Spleen (tissue), 11 donors: ENCODE measurements at regions not wholly inside any gene's neighbourhood (a gene's known extent, or its start where the extent isn't known, plus 50 kb on each side); places are given as distances from the start of the nearest gene placed in this dataset.
"Not testable (repeated sequence)": the region's sequence is repeated elsewhere in the genome, so short reads cannot be mapped to it uniquely, and the experiment has no call there.

Source experiments
- DNase-seq: peaks from one replicate; pipeline ENCODE4 v3.0.0-alpha.2; 2020
- H3K27ac ChIP-seq, 8 donors: fragments of 200-600 bp; sonication (generic) in 7 of 8; 1 replicate in 4 of 8; 2 replicates in 4 of 8; pipeline versions ENCODE4 v1.5.0 to v1.8.0; 2016 to 2021; ENCODE audit warnings: inconsistent platforms in 4 of 8, mild to moderate bottlenecking in 4 of 8, moderate library complexity in 1 of 8
- H3K27me3 ChIP-seq, 7 donors: fragments of 200-600 bp; sonication (generic) in 6 of 7; replicated peaks in 1 of 7; 1 replicate in 4 of 7; 2 replicates in 3 of 7; pipeline versions ENCODE4 v1.5.0 to v1.8.0; 2016 to 2021; ENCODE audit warnings: inconsistent platforms in 3 of 7, mild to moderate bottlenecking in 1 of 7
- H3K36me3 ChIP-seq, 6 donors: fragments of 200-600 bp; sonication (generic) in 5 of 6; 1 replicate in 4 of 6; 2 replicates in 2 of 6; pipeline versions ENCODE4 v1.5.0 to v1.8.0; 2016 to 2021; ENCODE audit warnings: inconsistent platforms in 2 of 6
- H3K4me1 ChIP-seq, 6 donors: fragments of 200-600 bp; sonication (generic) in 5 of 6; 1 replicate in 3 of 6; 2 replicates in 3 of 6; pipeline versions ENCODE4 v1.5.0 to v1.8.0; 2016 to 2021; ENCODE audit warnings: inconsistent platforms in 3 of 6
- H3K4me3 ChIP-seq, 8 donors: fragments of 200-600 bp; sonication (generic) in 7 of 8; 1 replicate in 4 of 8; 2 replicates in 4 of 8; pipeline versions ENCODE4 v1.5.0 to v1.8.0; 2016 to 2021; ENCODE audit warnings: inconsistent platforms in 4 of 8, mild to moderate bottlenecking in 4 of 8, moderate library complexity in 2 of 8
- H3K9me3 ChIP-seq, 8 donors: fragments of 200-600 bp; sonication (generic) in 7 of 8; 1 replicate in 4 of 8; 2 replicates in 4 of 8; pipeline versions ENCODE4 v1.5.0 to v1.8.0; 2016 to 2021; ENCODE audit warnings: inconsistent platforms in 4 of 8
- POLR2A ChIP-seq, 3 donors: fragments of 450-650 bp; IDR thresholded peaks; one replicate each; pipeline ENCODE4 v1.5.1; 2017; ENCODE audit warnings: antibody characterized with exemption in 3 of 3, mild to moderate bottlenecking in 1 of 3
- POLR2AphosphoS5 ChIP-seq, 3 donors: sonication (generic); formaldehyde crosslinking; IDR thresholded peaks; one replicate each; pipeline ENCODE4 v1.5.1; 2017; ENCODE audit warnings: antibody characterized with exemption in 3 of 3
- WGBS, 5 donors: extraction: QIAGEN DNeasy Blood & Tissue Kit in 3 of 5; methylation state at CpG; one replicate each; pipeline versions ENCODE4 v1.1.5 to v1.1.7; 2013 to 2018; 5-methylcytosine and 5-hydroxymethylcytosine counted together
- intact Hi-C: fragments of 100-400 bp; cut with DNase I; formaldehyde crosslinking; loops from one replicate; pipeline ENCODE4 v1.15.0; 2023; ENCODE audit warnings: low total_unique reads
- TF ChIP-seq, protein P1 (sequence below), 11 experiments: fragments of 200-600 bp in 7 of 11; fragments of 450-650 bp in 4 of 11; sonication (generic) in 4 of 11; IDR thresholded peaks in 8 of 11; conservative IDR thresholded peaks in 3 of 11; 1 replicate in 7 of 11; 2 replicates in 4 of 11; pipeline versions ENCODE4 v1.4.0 to v1.8.0; 2016 to 2021; ENCODE audit warnings: antibody characterized with exemption in 11 of 11, inconsistent platforms in 4 of 11, mild to moderate bottlenecking in 1 of 11
- donor health status: healthy with polysubstance abuse.
- donor health status: DM: no; HTN: no; CAD: no; lungs with moderate emphysema.
- donor health status: DM: no; HTN: no; CAD: no.
- donor health status: Bipolar disorder and iron deficiency.
- donor health status: healthy.
- donor health status: DM: no; HTN: no; CAD: no.
- donor health status: DM: yes; HTN: yes; CAD: no.

DNA sequence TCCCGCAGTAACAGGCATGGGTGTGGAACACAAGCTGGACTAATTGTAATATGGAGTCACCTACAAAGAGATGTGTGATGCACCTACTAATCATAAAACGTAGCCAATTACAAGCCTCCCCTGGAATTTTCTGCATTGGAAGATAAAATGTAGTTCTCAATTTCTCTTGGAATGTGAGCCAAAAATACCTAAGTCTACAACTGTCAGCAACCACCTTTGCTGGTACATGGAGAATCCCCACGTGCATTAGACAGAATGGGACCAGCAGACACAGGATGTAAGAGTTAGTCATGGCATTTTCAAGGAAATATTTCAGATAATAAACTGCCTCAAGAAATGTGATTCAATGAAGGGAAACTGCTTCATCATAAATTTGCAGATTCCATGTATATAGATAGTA lies 85.6 kb upstream of the DCC start:
- Histone ChIP-seq H3K4me3 (no peak overlapping the region), H3K27me3 (no peaks in the 10 kb centered on the region), H3K27ac (no peak overlapping the region), H3K4me1 (no peaks in the 10 kb centered on the region), H3K36me3 (no peaks in the 10 kb centered on the region), H3K9me3 (peaks cover 0 to 3% (median 0%) of the 10 kb centered on the region in 8 donors)
- WGBS, 5 donors, result 71 to 83% (median 76%) methylated on average over 3 of the region's 3 CpGs
- DNase-seq, result no peak
- TF ChIP-seq POLR2AphosphoS5 (IDR thresholded peaks at IDR 0.05), result no peak
- TF ChIP-seq, protein P1, sequence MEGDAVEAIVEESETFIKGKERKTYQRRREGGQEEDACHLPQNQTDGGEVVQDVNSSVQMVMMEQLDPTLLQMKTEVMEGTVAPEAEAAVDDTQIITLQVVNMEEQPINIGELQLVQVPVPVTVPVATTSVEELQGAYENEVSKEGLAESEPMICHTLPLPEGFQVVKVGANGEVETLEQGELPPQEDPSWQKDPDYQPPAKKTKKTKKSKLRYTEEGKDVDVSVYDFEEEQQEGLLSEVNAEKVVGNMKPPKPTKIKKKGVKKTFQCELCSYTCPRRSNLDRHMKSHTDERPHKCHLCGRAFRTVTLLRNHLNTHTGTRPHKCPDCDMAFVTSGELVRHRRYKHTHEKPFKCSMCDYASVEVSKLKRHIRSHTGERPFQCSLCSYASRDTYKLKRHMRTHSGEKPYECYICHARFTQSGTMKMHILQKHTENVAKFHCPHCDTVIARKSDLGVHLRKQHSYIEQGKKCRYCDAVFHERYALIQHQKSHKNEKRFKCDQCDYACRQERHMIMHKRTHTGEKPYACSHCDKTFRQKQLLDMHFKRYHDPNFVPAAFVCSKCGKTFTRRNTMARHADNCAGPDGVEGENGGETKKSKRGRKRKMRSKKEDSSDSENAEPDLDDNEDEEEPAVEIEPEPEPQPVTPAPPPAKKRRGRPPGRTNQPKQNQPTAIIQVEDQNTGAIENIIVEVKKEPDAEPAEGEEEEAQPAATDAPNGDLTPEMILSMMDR (IDR thresholded peaks at IDR 0.05 in 8 of 11, conservative IDR thresholded peaks at IDR 0.05 in 3 of 11), result no peak
- TF ChIP-seq POLR2A (IDR thresholded peaks at IDR 0.05), result no peak
- intact Hi-C loops, result no loop called here

DNA sequence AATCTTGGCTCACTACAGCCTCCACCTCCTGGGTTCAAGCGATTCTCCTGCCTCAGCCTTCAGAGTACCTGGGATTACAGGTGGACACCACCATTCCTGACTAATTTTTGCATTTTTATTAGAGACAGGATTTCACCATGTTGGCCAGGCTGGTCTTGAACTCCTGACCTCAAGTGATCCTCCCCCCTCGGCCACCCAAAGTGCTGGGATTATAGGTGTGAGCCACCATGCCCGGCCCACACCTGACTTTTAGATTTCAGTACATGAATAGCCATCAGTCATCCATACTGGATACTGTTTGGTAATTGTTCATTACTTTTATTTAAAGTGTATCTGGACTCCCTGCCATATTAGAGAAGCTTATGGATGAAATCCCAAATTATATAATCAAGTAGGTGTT lies 82.6 kb upstream of the DCC start:
- H3K27me3 ChIP-seq, H3K4me3 ChIP-seq, H3K9me3 ChIP-seq, H3K36me3 ChIP-seq, H3K4me1 ChIP-seq, DNase-seq, intact Hi-C loops, H3K27ac ChIP-seq: not testable (repeated sequence)
- WGBS, 5 donors, result 59 to 84% (median 69%) methylated on average over 3 of the region's 3 CpGs

DNA sequence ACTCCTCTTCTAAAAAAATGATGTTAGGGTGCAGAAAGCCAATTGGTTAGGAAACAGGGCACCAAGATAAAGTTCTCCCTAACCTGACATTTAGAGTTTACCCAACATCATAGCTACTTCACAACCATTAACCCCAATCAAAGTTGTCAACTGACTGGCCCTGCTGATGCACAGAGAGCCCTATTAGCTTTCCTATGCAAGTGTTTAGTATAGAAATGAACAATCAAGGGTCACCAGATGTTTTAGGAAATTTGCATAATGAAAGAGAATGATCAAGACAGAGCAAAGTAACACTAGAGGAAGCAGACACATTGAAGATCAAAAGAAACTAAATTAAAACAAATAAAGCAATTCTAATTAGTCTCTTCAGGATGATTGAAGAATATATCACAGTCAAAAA lies 64.2 kb upstream of the DCC start:
- DNase-seq, result no peak
- H3K27me3 ChIP-seq, result no peaks in the 10 kb centered on the region
- intact Hi-C loops, result no loop called here
- no peak overlapping the region for H3K4me3 ChIP-seq
- no peaks in the 10 kb centered on the region for H3K4me1 ChIP-seq
- no peaks in the 10 kb centered on the region for H3K36me3 ChIP-seq
- TF ChIP-seq POLR2AphosphoS5 (IDR thresholded peaks at IDR 0.05) (no peak), POLR2A (IDR thresholded peaks at IDR 0.05) (no peak)
- TF ChIP-seq, protein P1 (IDR thresholded peaks at IDR 0.05 in 8 of 11, conservative IDR thresholded peaks at IDR 0.05 in 3 of 11), result no peak
- H3K9me3 ChIP-seq, result no peaks in the 10 kb centered on the region
- no peak overlapping the region for H3K27ac ChIP-seq

DNA sequence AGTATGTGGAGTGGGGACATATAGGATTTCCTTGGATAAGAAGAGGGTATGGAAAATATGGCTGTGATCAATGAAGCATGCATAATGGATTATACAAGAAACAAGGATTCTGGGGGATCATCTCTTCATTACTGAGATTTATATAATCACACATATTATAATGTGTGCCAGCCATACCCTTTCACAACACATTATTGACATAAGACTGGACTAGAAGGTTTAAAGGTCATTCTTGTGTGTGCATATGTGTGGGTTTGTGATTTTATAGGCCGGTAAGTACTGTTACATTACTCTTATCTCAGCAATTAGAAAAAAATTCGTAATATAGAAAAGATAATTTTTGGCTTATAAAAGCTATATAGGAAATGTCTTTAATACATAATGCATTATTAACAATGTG lies 62.2 kb upstream of the DCC start:
- Histone ChIP-seq H3K4me1 (no peaks in the 10 kb centered on the region), H3K27ac (no peak overlapping the region), H3K4me3 (no peak overlapping the region), H3K9me3 (no peaks in the 10 kb centered on the region), H3K36me3 (no peaks in the 10 kb centered on the region), H3K27me3 (no peaks in the 10 kb centered on the region)
- 76 to 83% (median 80%) methylated on average over 2 of the region's 2 CpGs for WGBS, 5 donors
- intact Hi-C loops, result no loop called here
- DNase-seq, result no peak
- TF ChIP-seq, protein P1 (IDR thresholded peaks at IDR 0.05 in 8 of 11, conservative IDR thresholded peaks at IDR 0.05 in 3 of 11), result no peak
- no peak for TF ChIP-seq POLR2A (IDR thresholded peaks at IDR 0.05)
- TF ChIP-seq POLR2AphosphoS5 (IDR thresholded peaks at IDR 0.05), result no peak

DNA sequence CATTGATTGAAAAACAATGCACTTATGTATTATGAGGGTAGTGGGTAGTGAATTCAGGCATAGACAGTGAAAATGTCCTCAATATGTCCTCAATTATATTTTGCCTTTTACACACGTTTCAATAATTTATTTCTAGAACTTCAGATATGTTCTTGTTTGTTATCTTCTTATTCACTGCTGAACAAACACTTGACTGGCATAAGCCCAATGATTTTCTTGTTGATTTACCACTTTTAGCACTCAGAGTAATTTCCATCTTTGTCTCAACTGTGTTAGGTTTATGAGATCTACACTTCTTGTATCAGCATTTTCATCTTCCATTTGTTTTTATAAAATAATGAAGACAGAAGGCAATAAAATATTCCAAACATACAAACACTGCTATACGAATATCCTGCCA lies 61.8 kb upstream of the DCC start:
- Histone ChIP-seq H3K9me3 (no peaks in the 10 kb centered on the region), H3K36me3 (no peaks in the 10 kb centered on the region), H3K4me1 (no peaks in the 10 kb centered on the region), H3K27me3 (no peaks in the 10 kb centered on the region), H3K4me3 (no peak overlapping the region), H3K27ac (no peak overlapping the region)
- no peak for DNase-seq
- TF ChIP-seq, protein P1 (IDR thresholded peaks at IDR 0.05 in 8 of 11, conservative IDR thresholded peaks at IDR 0.05 in 3 of 11), result no peak
- TF ChIP-seq POLR2A (IDR thresholded peaks at IDR 0.05) (no peak), POLR2AphosphoS5 (IDR thresholded peaks at IDR 0.05) (no peak)
- 48 to 69% (median 58%) methylated on average over 2 of the region's 2 CpGs for WGBS, 5 donors
- intact Hi-C loops, result no loop called here
